ENCODE measurements at regions not wholly inside any gene's neighbourhood (a gene's known extent, or its start where the extent isn't known, plus 50 kb on each side); places are given as distances from the start of the nearest gene placed in this dataset.

- no peak for DNase-seq (ENCODE audit: low read depth)
Observed at GRCh38 chr7:32143301-32143700, 73.1 kb upstream of the PDE1C start.

GRCh38 chr7:32142649-32143048, 72.4 kb upstream of the PDE1C start:
- DNase-seq (ENCODE audit: low read depth): no peak

GRCh38 chr7:32140210-32140939, 70.2 kb upstream of the PDE1C start:
- no peak for DNase-seq (ENCODE audit: low read depth)

- no peak for DNase-seq (ENCODE audit: low read depth)
Observed at GRCh38 chr7:32137059-32137458, 66.9 kb upstream of the PDE1C start.

GRCh38 chr7:32131091-32131490, 60.9 kb upstream of the PDE1C start:
- no peak for DNase-seq (ENCODE audit: low read depth)

- DNase-seq (ENCODE audit: low read depth): no peak
Observed at GRCh38 chr7:32126843-32127242, 56.6 kb upstream of the PDE1C start.

All from stimulated activated CD8-positive, alpha-beta memory T cell treated with anti-CD3 and anti-CD28 coated beads, Interleukin-12 subunit alpha, Interleukin-12 subunit beta, amount 100 ng/mL, for 1 hour (primary cell).